ENCODE measurements at regions not wholly inside any gene's neighbourhood (a gene's known extent, or its start where the extent isn't known, plus 50 kb on each side); places are given as distances from the start of the nearest gene placed in this dataset.

DNA sequence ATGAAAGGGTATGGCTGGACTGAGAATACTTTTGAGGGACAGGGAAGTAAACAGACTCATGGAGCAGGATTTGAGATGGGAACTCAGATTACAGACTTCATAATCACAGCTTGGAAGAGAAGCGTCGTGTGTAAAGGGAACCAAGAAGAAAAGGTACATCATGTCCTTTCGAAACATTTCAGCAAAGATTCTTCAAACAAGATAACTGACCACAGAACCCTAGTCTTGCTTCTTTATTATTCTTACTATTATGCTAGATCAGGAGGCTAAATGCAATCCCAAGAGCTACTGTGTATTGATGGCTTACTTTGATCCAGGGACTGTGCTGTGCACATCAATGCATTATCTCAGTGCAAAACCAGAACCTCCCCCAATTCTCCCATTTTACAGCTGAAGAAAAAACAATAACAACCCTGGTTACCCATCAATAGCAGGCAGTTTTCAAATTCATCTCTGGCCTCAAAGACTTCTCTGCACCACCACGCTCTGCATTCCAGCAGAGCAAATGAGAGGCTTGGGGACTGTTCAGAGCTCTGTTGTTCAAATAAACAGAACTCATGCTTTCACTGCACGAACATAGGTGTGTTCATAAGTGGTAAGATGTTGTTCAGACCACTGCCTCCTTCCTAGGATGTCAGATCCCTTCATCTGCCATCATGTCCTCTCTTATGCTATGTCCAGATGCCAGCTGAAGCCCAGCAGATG is 104.8 kb upstream of the NAV2 start:
- H3K4me1 ChIP-seq (ENCODE audit: insufficient read depth, low read length, severe bottlenecking): no peaks in the 10 kb centered on the region
- no peak overlapping the region for H3K4me3 ChIP-seq (ENCODE audit: low read depth, low read length, poor library complexity, severe bottlenecking)
- H3K9ac ChIP-seq (ENCODE audit: low read length): no peak overlapping the region
- no peak overlapping the region for H3K27ac ChIP-seq (ENCODE audit: low read depth, low read length, poor library complexity, severe bottlenecking)
- H3K9me2 ChIP-seq (ENCODE audit: low read depth, low read length): no peaks in the 10 kb centered on the region
- no peak overlapping the region for H3K4me2 ChIP-seq (ENCODE audit: low read length)
- no peaks in the 10 kb centered on the region for H3K36me3 ChIP-seq (ENCODE audit: insufficient read depth, low read length)
- no peak for TF ChIP-seq EZH2 (IDR thresholded peaks at IDR 0.05; ENCODE audit: borderline replicate concordance, low read length)
- TF ChIP-seq, protein P1, sequence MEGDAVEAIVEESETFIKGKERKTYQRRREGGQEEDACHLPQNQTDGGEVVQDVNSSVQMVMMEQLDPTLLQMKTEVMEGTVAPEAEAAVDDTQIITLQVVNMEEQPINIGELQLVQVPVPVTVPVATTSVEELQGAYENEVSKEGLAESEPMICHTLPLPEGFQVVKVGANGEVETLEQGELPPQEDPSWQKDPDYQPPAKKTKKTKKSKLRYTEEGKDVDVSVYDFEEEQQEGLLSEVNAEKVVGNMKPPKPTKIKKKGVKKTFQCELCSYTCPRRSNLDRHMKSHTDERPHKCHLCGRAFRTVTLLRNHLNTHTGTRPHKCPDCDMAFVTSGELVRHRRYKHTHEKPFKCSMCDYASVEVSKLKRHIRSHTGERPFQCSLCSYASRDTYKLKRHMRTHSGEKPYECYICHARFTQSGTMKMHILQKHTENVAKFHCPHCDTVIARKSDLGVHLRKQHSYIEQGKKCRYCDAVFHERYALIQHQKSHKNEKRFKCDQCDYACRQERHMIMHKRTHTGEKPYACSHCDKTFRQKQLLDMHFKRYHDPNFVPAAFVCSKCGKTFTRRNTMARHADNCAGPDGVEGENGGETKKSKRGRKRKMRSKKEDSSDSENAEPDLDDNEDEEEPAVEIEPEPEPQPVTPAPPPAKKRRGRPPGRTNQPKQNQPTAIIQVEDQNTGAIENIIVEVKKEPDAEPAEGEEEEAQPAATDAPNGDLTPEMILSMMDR (IDR thresholded peaks at IDR 0.05; ENCODE audit: low read length): no peak
- H4K20me1 ChIP-seq (ENCODE audit: insufficient read depth, low read length): no peaks in the 10 kb centered on the region
- H3K27me3 ChIP-seq (ENCODE audit: insufficient read depth, low read length): no peaks in the 10 kb centered on the region
- no peaks in the 10 kb centered on the region for H3K9me3 ChIP-seq (ENCODE audit: low read length)
- H3K79me2 ChIP-seq (ENCODE audit: insufficient read depth, low read length): no peaks in the 10 kb centered on the region
- H3F3A ChIP-seq (ENCODE audit: insufficient read depth, low read length): no peaks in the 10 kb centered on the region
- no peak overlapping the region for H2AFZ ChIP-seq (ENCODE audit: low read length)

DNA sequence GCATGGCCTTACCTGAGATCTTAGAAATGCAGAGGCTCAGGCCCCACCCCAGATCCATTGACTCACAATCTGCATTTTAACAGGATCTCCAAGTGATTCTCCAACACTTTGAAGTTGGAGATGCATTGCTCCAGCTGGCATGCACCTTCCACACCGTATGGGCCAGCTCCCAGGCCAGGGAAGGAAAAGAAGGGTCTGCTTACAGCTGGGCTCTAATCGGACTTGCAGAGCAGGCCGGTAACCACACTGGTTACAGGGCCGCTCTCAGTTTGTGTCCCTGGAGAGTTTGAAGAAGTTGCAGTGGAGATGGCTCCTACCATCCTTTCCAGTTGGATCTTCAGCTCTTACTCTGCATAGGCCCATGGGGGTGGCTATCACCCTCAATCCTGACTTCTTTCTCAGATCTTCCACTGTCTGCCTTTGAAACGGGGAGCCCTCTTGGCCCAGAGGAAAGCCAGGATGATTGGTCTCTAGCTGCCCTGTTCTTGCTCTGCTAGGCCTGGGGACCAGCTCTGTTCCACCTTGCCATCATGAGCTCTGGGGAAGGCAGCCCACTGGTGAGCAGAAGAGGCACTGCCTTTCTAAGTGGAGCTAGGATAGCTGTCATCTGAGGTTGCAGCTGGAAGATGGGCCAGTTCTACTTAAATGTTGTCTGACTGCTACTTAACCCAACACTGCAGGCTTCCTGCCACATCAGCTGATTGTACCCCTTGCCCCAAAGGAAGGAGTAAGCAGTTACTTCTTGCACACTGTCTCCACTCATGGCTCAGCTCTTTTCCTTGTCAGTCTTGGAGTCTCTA is 105.6 kb upstream of the NAV2 start:
- Histone ChIP-seq H3K4me3 (ENCODE audit: low read depth, low read length, poor library complexity, severe bottlenecking) (no peak overlapping the region), H3K27me3 (ENCODE audit: insufficient read depth, low read length) (no peaks in the 10 kb centered on the region), H3K27ac (ENCODE audit: low read depth, low read length, poor library complexity, severe bottlenecking) (no peak overlapping the region), H3K9me3 (ENCODE audit: low read length) (no peaks in the 10 kb centered on the region), H2AFZ (ENCODE audit: low read length) (no peak overlapping the region), H3K79me2 (ENCODE audit: insufficient read depth, low read length) (no peaks in the 10 kb centered on the region), H3K9ac (ENCODE audit: low read length) (no peak overlapping the region), H4K20me1 (ENCODE audit: insufficient read depth, low read length) (no peaks in the 10 kb centered on the region), H3F3A (ENCODE audit: insufficient read depth, low read length) (no peaks in the 10 kb centered on the region), H3K36me3 (ENCODE audit: insufficient read depth, low read length) (no peaks in the 10 kb centered on the region), H3K4me2 (ENCODE audit: low read length) (no peak overlapping the region), H3K9me2 (ENCODE audit: low read depth, low read length) (no peaks in the 10 kb centered on the region), H3K4me1 (ENCODE audit: insufficient read depth, low read length, severe bottlenecking) (no peaks in the 10 kb centered on the region)
- TF ChIP-seq, protein P1 (IDR thresholded peaks at IDR 0.05; ENCODE audit: low read length): no peak
- no peak for TF ChIP-seq EZH2 (IDR thresholded peaks at IDR 0.05; ENCODE audit: borderline replicate concordance, low read length)

DNA sequence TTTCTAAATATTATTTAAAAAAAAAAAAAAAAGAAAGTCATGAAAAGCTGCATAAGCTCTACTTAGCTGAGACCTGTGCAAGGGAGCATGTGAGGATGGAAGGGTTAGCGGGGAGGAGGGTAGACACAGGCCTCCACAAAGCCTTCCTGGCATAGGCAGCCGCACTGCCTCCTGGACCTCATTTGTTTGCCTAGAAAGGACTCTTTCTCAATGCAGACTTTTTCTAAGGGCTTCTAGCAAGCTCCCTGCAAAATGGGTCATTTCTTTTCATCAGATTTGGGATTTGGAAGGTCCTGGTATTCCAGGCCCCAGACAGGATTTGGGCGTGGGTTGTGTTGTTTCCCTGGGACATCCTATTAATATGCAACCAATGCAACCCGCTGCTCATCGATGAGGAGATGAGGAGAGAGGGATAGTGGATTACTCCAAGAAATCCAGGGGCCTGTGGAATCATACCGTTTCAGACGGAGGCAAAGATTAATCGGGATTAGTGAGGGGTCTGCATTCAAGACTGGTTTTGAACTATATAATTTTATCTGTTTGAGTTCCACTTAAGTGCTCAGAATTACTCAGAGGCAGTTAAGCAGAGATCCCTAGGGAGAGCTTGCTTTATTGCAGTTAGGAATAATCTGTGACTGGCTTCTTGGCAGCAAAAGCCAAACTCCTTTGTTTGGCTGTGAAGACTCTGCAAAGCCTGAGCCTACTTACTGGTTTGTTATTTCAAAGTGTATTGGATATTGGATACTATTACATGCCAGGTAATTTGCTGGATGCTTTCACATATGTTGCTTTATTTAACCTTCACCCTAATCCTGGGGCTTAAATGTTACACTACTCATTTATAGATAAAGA is 106.9 kb upstream of the NAV2 start:
- Histone ChIP-seq H3K79me2 (ENCODE audit: insufficient read depth, low read length) (no peaks in the 10 kb centered on the region), H3K27ac (ENCODE audit: low read depth, low read length, poor library complexity, severe bottlenecking) (no peak overlapping the region)
- TF ChIP-seq, protein P1 (IDR thresholded peaks at IDR 0.05; ENCODE audit: low read length): no peak
- no peak for TF ChIP-seq EZH2 (IDR thresholded peaks at IDR 0.05; ENCODE audit: borderline replicate concordance, low read length)

More for the DNA sequence above, 106.9 kb upstream of the NAV2 start:
- Histone ChIP-seq H3K9me2 (ENCODE audit: low read depth, low read length) (no peaks in the 10 kb centered on the region), H3K9me3 (ENCODE audit: low read length) (no peaks in the 10 kb centered on the region), H4K20me1 (ENCODE audit: insufficient read depth, low read length) (no peaks in the 10 kb centered on the region), H3K4me2 (ENCODE audit: low read length) (no peak overlapping the region), H3K4me3 (ENCODE audit: low read depth, low read length, poor library complexity, severe bottlenecking) (no peak overlapping the region), H3F3A (ENCODE audit: insufficient read depth, low read length) (no peaks in the 10 kb centered on the region), H2AFZ (ENCODE audit: low read length) (no peak overlapping the region), H3K36me3 (ENCODE audit: insufficient read depth, low read length) (no peaks in the 10 kb centered on the region), H3K27me3 (ENCODE audit: insufficient read depth, low read length) (no peaks in the 10 kb centered on the region), H3K4me1 (ENCODE audit: insufficient read depth, low read length, severe bottlenecking) (no peaks in the 10 kb centered on the region), H3K9ac (ENCODE audit: low read length) (no peak overlapping the region)

Data from OCI-LY1 (cell line).